HepG2 (cell line): ENCODE measurements at regions not wholly inside any gene's neighbourhood (a gene's known extent, or its start where the extent isn't known, plus 50 kb on each side); places are given as distances from the start of the nearest gene placed in this dataset.

ENCODE experiments used
- ATAC-seq: fragments of 200-7000 bp; cut with Tn5 transposase; 3 replicates; pipeline ENCODE4 v1.9.1; 2020; ENCODE audit warnings: mild to moderate bottlenecking, moderate library complexity
- BruUV-seq: library from RNA; stranded (reverse); fragments of 400-500 nt; replicated peaks from 2 replicates; lab custom pipeline; 2021; lab: Mats Ljungman, UMichigan
- CTCF ChIA-PET: fragments of 300-600 bp; formaldehyde crosslinking; extraction: SDS; loops from one replicate; lab custom pipeline; 2021; ENCODE audit warnings: low total read pairs, inconsistent platforms, low intra/inter-chr PET ratio; lab: Yijun Ruan, JAX
- POLR2A ChIA-PET: fragments of 350-600 bp; sonication (Branson Sonifier 250); formaldehyde crosslinking; loops from one replicate; lab custom pipeline; 2020; ENCODE audit warnings: antibody characterized with exemption, inconsistent platforms; lab: Yijun Ruan, JAX
- DNase-seq: peaks from one replicate; pipeline ENCODE4 v3.0.0-alpha.2; 2015; ENCODE audit warnings: low spot score
- FAIRE-seq: peaks from 3 replicates; lab custom pipeline; 2011; peaks lifted over from hg19 to GRCh38; lab: Jason Lieb, UNC
- H2AFZ ChIP-seq: one replicate; pipeline ENCODE4 v1.6.1; 2011; ENCODE audit warnings: low read length, inconsistent platforms
- H3K27ac ChIP-seq: fragments of 300-600 bp; 3 replicates; pipeline ENCODE4 v1.8.0; 2011; ENCODE audit warnings: mixed run types, mild to moderate bottlenecking, mixed read lengths, low read length, inconsistent platforms; ENCODE audit not compliant: insufficient read depth; ENCODE audit errors: extremely low read length
- H3K27me3 ChIP-seq, 2 experiments: fragments of 200-600 bp in 1 of 2; 2 replicates in 1 of 2; 3 replicates in 1 of 2; pipeline versions ENCODE4 v1.6.0 to v1.8.0; 2011; ENCODE audit warnings: low read length in 2 of 2, mild to moderate bottlenecking in 2 of 2, moderate library complexity in 2 of 2, inconsistent platforms in 1 of 2; ENCODE audit not compliant: insufficient read depth in 2 of 2, control insufficient read depth in 1 of 2
- H3K36me3 ChIP-seq, 2 experiments: fragments of 200-600 bp in 1 of 2; replicated peaks in 1 of 2; 2 replicates in 1 of 2; 3 replicates in 1 of 2; pipeline versions ENCODE4 v1.5.1 to v1.8.0; 2011; ENCODE audit warnings: low read length in 2 of 2, inconsistent platforms in 1 of 2; ENCODE audit not compliant: insufficient read depth in 2 of 2, control insufficient read depth in 1 of 2
- H3K4me1 ChIP-seq: 2 replicates; pipeline ENCODE4 v1.5.1; 2012; ENCODE audit warnings: low read length, inconsistent platforms; ENCODE audit not compliant: insufficient read depth
- H3K4me2 ChIP-seq: 2 replicates; pipeline ENCODE4 v1.6.0; 2011; ENCODE audit warnings: low read depth, low read length, inconsistent platforms
- H3K4me3 ChIP-seq, 3 experiments: fragments of 200-600 bp in 1 of 3; sonication (generic), shearing (Covaris generic) in 1 of 3; replicated peaks in 1 of 3; 2 replicates each; pipeline ENCODE4 v1.5.1; 2011 to 2016; ENCODE audit warnings: low read length in 3 of 3, inconsistent platforms in 2 of 3, low read depth in 2 of 3, mild to moderate bottlenecking in 2 of 3, control low read depth in 1 of 3, mixed read lengths in 1 of 3; ENCODE audit not compliant: insufficient read depth in 1 of 3
- H3K79me2 ChIP-seq: one replicate; pipeline ENCODE4 v1.6.1; 2011; ENCODE audit warnings: low read length, inconsistent platforms; ENCODE audit not compliant: insufficient read depth
- H3K9ac ChIP-seq: 2 replicates; pipeline ENCODE4 v1.6.0; 2011; ENCODE audit warnings: mild to moderate bottlenecking, low read depth, low read length, inconsistent platforms; ENCODE audit not compliant: insufficient read depth
- H3K9me3 ChIP-seq: 2 replicates; pipeline ENCODE4 v1.5.1; 2012; ENCODE audit warnings: mild to moderate bottlenecking, low read length
- H4K20me1 ChIP-seq: 2 replicates; pipeline ENCODE4 v1.6.0; 2011; ENCODE audit warnings: inconsistent platforms, mild to moderate bottlenecking, low read length, moderate library complexity; ENCODE audit not compliant: insufficient read depth
- CHD2 ChIP-seq: IDR thresholded peaks from 2 replicates; pipeline ENCODE4 v1.6.1; 2011; ENCODE audit warnings: low read depth, low read length, improper control_type of control experiment
- EZH2 ChIP-seq: conservative IDR thresholded peaks from 2 replicates; pipeline ENCODE4 v1.6.1; 2012; ENCODE audit warnings: mild to moderate bottlenecking, low read depth, low read length, moderate library complexity
- HDAC6 ChIP-seq: fragments of 200-600 bp; sonication (generic); IDR thresholded peaks from 2 replicates; pipeline ENCODE4 v1.7.0; 2017; ENCODE audit warnings: mild to moderate bottlenecking, antibody characterized with exemption, low read length, low read depth
- KAT2B ChIP-seq: fragments of 150-350 bp; IDR thresholded peaks from 2 replicates; pipeline ENCODE4 v1.6.1; 2014; ENCODE audit warnings: low read depth, low read length, borderline replicate concordance
- KDM4B ChIP-seq: sonication (generic); formaldehyde crosslinking; IDR thresholded peaks from 2 replicates; pipeline ENCODE4 v1.4.0; 2020; ENCODE audit warnings: missing genetic modification reagents
- NKX3-1 ChIP-seq: sonication (generic); formaldehyde crosslinking; IDR thresholded peaks from 2 replicates; pipeline ENCODE4 v1.5.0; 2020; ENCODE audit warnings: missing genetic modification reagents
- NR1H2 ChIP-seq: sonication (generic); formaldehyde crosslinking; IDR thresholded peaks from 2 replicates; pipeline ENCODE4 v1.8.1; 2022; ENCODE audit warnings: low read depth, missing genetic modification reagents, borderline replicate concordance
- PCBP1 ChIP-seq: fragments of 200-400 bp; formaldehyde crosslinking; IDR thresholded peaks from 2 replicates; pipeline ENCODE4 v1.6.1; 2017; ENCODE audit warnings: mild to moderate bottlenecking, low read depth, low read length, borderline replicate concordance
- PHF5A ChIP-seq: IDR thresholded peaks from one replicate; pipeline ENCODE4 v1.6.1; 2018; ENCODE audit warnings: low read depth, missing genetic modification reagents; ENCODE audit not compliant: unreplicated experiment
- PITX1 ChIP-seq: sonication (generic); formaldehyde crosslinking; IDR thresholded peaks from 2 replicates; pipeline ENCODE4 v1.5.1; 2020; ENCODE audit warnings: mild to moderate bottlenecking, missing genetic modification reagents
- POLR2A ChIP-seq, 2 experiments: IDR thresholded peaks; 2 replicates each; pipeline ENCODE4 v1.6.1; 2011; ENCODE audit warnings: low read depth in 2 of 2, low read length in 2 of 2, mild to moderate bottlenecking in 1 of 2, moderate library complexity in 1 of 2; ENCODE audit not compliant: insufficient read depth in 1 of 2
- ZBTB20 ChIP-seq: sonication (generic); formaldehyde crosslinking; IDR thresholded peaks from 2 replicates; pipeline ENCODE4 v1.8.1; 2023; ENCODE audit warnings: missing genetic modification reagents, low read depth, mild to moderate bottlenecking, borderline replicate concordance
- ZNF343 ChIP-seq: sonication (generic); formaldehyde crosslinking; IDR thresholded peaks from 2 replicates; pipeline ENCODE4 v1.4.0; 2020; ENCODE audit warnings: mild to moderate bottlenecking, missing genetic modification reagents
- ZNF558 ChIP-seq: sonication (generic); formaldehyde crosslinking; IDR thresholded peaks from 2 replicates; pipeline ENCODE4 v1.9.0; 2022; ENCODE audit warnings: mild to moderate bottlenecking, missing genetic modification reagents, borderline replicate concordance
- ZNF660 ChIP-seq: sonication (generic); formaldehyde crosslinking; IDR thresholded peaks from 2 replicates; pipeline ENCODE4 v1.5.1; 2020; ENCODE audit warnings: mild to moderate bottlenecking, low read depth, missing genetic modification reagents, borderline replicate concordance
- ZNF674 ChIP-seq: sonication (generic); formaldehyde crosslinking; IDR thresholded peaks from 2 replicates; pipeline ENCODE4 v1.5.0; 2020; ENCODE audit warnings: low read depth, mild to moderate bottlenecking, missing genetic modification reagents
- ZNF772 ChIP-seq: sonication (generic); formaldehyde crosslinking; IDR thresholded peaks from 2 replicates; pipeline ENCODE4 v1.5.0; 2020; ENCODE audit warnings: mild to moderate bottlenecking, missing genetic modification reagents
- ZNF781 ChIP-seq: sonication (generic); formaldehyde crosslinking; IDR thresholded peaks from 2 replicates; pipeline ENCODE4 v1.5.1; 2020; ENCODE audit warnings: borderline replicate concordance, mild to moderate bottlenecking, missing genetic modification reagents; ENCODE audit errors: not compliant biosample characterization
- ZNF782 ChIP-seq: sonication (generic); formaldehyde crosslinking; IDR thresholded peaks from 2 replicates; pipeline ENCODE4 v1.4.0; 2020; ENCODE audit warnings: missing genetic modification reagents, mild to moderate bottlenecking, borderline replicate concordance
- WGBS: methylation state at CpG from one replicate; pipeline ENCODE4 v1.1.6; 2017; ENCODE audit warnings: low lambda C conversion rate; 5-methylcytosine and 5-hydroxymethylcytosine counted together
- in situ Hi-C: cut with HindIII; loops from 2 replicates; pipeline ENCODE4 v1.10.0; 2017; ENCODE audit warnings: low pct_unique_long_range_greater_than_20kb; ENCODE audit not compliant: extremely low pct_ligation_motif_present
- intact Hi-C: fragments of 100-400 bp; cut with micrococcal nuclease; formaldehyde crosslinking; loops from one replicate; pipeline ENCODE4 v1.10.0; 2022; ENCODE audit not compliant: unreplicated experiment
- TF ChIP-seq, protein P1 (sequence below): sonication (generic); formaldehyde crosslinking; IDR thresholded peaks from 2 replicates; pipeline ENCODE4 v1.8.0; 2022; ENCODE audit warnings: mild to moderate bottlenecking, missing genetic modification reagents, borderline replicate concordance
- TF ChIP-seq, protein P2 (sequence below): sonication (generic); formaldehyde crosslinking; IDR thresholded peaks from 2 replicates; pipeline ENCODE4 v1.4.0; 2020; ENCODE audit warnings: missing genetic modification reagents, borderline replicate concordance

DNA sequence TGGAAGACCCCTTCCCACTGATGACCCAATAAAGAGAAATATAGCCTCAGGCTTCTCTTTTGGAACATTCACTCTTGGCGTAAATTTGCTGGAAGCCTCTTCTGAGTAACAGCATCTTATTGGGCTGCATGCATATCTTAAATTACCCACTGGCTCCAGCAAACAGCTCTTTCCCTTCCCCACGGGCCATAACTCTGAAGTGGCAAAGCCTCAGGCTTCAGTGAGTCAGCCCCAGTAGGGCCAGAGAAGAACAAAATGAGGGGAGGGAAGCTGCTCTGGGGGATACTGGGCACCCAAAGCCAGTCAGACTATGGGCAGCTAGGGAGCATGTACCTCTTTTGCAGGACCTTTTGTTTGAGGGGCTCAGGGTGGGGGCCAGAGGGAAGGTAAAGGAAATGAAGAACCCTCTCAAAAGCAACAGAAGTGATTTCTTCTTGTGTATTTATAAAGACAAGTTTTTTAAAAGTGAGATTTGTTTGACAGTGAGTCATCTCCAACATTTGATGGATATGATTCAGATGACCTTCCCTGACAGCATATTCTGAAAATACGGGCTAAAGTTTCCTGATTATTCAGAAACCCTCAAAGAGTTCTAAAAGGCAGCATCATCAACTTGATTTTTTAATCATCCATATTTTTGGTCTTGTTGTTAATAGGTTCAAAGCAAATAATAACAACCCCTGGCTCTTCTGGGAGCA is 203.4 kb downstream of the KIF18A start (continued):
- TF ChIP-seq CHD2 (no peak), ZBTB20 (CRISPR knock-in tag) (no peak)

DNA sequence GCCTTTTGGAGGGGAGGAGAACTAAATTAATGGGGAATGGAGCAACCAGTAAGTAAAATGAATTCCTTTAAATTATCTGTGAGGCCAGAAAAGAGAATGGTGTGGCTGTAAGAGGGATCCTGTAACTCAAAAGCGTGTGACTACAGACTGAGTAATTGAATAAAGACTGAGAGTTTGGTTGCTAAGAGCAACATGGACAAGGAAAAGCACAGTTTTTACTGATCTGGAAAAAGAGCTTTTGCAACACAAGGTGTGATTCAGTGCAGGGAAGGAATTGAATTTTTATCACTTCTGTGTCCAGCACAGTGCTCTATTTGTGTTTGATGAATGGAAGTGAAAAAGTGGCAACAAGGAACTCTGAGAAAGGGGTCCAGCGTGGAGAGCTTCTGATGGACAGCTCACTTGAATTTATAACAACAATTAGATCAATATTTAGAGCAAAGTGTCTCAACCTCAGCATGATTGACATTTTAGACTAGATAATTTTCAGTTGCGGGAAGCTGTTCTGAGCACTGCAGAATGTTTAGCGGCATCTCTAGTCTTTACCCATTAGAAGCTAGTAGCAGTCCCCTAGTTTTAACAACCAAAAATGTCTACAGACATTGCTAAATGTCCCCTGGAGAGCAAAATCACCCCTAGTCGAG is 202.8 kb upstream of the BDNF start:
- Histone ChIP-seq H3K36me3 (no peaks in the 10 kb centered on the region), H3K4me3 (no peak overlapping the region), H3K27me3 (no peaks in the 10 kb centered on the region; a peak in 1 of 5 replicates)
- POLR2A ChIA-PET, result no interaction called here
- TF ChIP-seq ZNF781 (CRISPR knock-in tag), result no peak
- no peak for TF ChIP-seq PITX1 (CRISPR knock-in tag)
- TF ChIP-seq HDAC6, result no peak
- TF ChIP-seq ZNF558 (CRISPR knock-in tag), result no peak
- TF ChIP-seq ZNF772 (CRISPR knock-in tag), result no peak
- no peak for TF ChIP-seq PCBP1
- no peak for TF ChIP-seq PHF5A (CRISPR knock-in tag)
- no peak for TF ChIP-seq NR1H2 (CRISPR knock-in tag)
- TF ChIP-seq ZNF660 (CRISPR knock-in tag), result no peak
- TF ChIP-seq POLR2A (IDR thresholded peaks at IDR 0.05; ENCODE audit: insufficient read depth in 1 of 2, low read depth in 2 of 2, low read length in 2 of 2), result no peak
- TF ChIP-seq, protein P1, sequence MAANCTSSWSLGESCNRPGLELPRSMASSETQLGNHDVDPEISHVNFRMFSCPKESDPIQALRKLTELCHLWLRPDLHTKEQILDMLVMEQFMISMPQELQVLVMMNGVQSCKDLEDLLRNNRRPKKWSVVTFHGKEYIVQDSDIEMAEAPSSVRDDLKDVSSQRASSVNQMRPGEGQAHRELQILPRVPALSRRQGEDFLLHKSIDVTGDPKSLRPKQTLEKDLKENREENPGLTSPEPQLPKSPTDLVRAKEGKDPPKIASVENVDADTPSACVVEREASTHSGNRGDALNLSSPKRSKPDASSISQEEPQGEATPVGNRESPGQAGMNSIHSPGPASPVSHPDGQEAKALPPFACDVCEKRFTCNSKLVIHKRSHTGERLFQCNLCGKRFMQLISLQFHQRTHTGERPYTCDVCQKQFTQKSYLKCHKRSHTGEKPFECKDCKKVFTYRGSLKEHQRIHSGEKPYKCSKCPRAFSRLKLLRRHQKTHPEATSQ, result no peak
- TF ChIP-seq NKX3-1 (CRISPR knock-in tag), result no peak
- no peak for TF ChIP-seq ZNF782
- no peak for TF ChIP-seq EZH2
- no peak for TF ChIP-seq ZNF343 (CRISPR knock-in tag)
- TF ChIP-seq, protein P2, sequence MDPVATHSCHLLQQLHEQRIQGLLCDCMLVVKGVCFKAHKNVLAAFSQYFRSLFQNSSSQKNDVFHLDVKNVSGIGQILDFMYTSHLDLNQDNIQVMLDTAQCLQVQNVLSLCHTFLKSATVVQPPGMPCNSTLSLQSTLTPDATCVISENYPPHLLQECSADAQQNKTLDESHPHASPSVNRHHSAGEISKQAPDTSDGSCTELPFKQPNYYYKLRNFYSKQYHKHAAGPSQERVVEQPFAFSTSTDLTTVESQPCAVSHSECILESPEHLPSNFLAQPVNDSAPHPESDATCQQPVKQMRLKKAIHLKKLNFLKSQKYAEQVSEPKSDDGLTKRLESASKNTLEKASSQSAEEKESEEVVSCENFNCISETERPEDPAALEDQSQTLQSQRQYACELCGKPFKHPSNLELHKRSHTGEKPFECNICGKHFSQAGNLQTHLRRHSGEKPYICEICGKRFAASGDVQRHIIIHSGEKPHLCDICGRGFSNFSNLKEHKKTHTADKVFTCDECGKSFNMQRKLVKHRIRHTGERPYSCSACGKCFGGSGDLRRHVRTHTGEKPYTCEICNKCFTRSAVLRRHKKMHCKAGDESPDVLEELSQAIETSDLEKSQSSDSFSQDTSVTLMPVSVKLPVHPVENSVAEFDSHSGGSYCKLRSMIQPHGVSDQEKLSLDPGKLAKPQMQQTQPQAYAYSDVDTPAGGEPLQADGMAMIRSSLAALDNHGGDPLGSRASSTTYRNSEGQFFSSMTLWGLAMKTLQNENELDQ (CRISPR knock-in tag), result no peak
- no peak for TF ChIP-seq KAT2B
- TF ChIP-seq ZNF674 (CRISPR knock-in tag), result no peak
- TF ChIP-seq KDM4B (CRISPR knock-in tag), result no peak
- TF ChIP-seq, all 625 proteins: peak for 0
- no peaks in the 10 kb centered on the region for H4K20me1 ChIP-seq
- no peaks in the 10 kb centered on the region for H3K4me1 ChIP-seq
- H3K9ac ChIP-seq, result no peak overlapping the region
- BruUV-seq, result no TSS peak
- 20% methylated on average over 5 of the region's 5 CpGs for WGBS
- H3K4me2 ChIP-seq, result no peak overlapping the region
- no peaks in the 10 kb centered on the region for H3K79me2 ChIP-seq
- intact Hi-C loops (no loop called here), in situ Hi-C loops (no loop called here)
- no peak for DNase-seq
- CTCF ChIA-PET, result no interaction called here
- no peaks in the 10 kb centered on the region for H3K9me3 ChIP-seq
- H2AFZ ChIP-seq, result no peak overlapping the region
- no peak for ATAC-seq
- no peak for FAIRE-seq
- H3K27ac ChIP-seq, result no peak overlapping the region
